HG03139 (cell line): ENCODE measurements at regions not wholly inside any gene's neighbourhood (a gene's known extent, or its start where the extent isn't known, plus 50 kb on each side); places are given as distances from the start of the nearest gene placed in this dataset.
A peak's percentile ranks its signal among the peaks of the same experiment; 100 is the strongest.
"Not testable (repeated sequence)": the region's sequence is repeated elsewhere in the genome, so short reads cannot be mapped to it uniquely, and the experiment has no call there.

Experiments used
- ATAC-seq: cut with Tn5 transposase; IDR thresholded peaks from one replicate; pipeline ENCODE4 v1.9.1; 2021; ENCODE audit not compliant: unreplicated experiment

GRCh38 chr5:131107128-131107527 is 57.9 kb downstream of the HINT1 start:
- no peak for ATAC-seq

DNA sequence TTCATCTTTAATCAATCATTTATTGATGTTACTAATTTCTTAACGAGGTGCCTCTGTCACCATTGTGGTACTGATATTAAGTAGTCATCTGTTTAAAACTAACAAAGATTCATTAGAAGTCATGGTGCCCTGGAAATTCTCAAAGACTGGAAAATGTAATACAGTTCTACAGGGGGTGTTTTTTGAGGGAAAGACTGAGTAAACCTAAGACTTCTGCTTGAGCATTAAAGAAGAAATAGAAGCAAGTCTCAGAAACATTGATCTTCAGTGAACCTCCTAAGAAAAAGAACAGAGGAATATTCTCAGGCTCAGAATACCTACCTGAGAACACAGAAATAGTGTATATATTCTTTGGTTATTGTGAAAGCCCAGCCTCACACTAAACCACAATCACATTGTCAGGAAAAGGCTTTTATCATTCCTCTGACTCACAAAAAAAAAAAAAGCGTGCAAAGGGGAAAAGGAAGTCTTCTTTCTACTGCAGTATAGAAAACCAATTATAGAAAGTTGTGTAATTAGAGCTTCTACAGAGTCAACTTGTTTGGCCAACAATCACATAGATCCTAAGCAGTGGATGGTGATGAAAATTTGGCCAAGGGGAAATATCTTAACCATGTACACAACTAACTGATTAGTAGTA is 60.8 kb downstream of the HINT1 start:
- ATAC-seq = no peak

DNA sequence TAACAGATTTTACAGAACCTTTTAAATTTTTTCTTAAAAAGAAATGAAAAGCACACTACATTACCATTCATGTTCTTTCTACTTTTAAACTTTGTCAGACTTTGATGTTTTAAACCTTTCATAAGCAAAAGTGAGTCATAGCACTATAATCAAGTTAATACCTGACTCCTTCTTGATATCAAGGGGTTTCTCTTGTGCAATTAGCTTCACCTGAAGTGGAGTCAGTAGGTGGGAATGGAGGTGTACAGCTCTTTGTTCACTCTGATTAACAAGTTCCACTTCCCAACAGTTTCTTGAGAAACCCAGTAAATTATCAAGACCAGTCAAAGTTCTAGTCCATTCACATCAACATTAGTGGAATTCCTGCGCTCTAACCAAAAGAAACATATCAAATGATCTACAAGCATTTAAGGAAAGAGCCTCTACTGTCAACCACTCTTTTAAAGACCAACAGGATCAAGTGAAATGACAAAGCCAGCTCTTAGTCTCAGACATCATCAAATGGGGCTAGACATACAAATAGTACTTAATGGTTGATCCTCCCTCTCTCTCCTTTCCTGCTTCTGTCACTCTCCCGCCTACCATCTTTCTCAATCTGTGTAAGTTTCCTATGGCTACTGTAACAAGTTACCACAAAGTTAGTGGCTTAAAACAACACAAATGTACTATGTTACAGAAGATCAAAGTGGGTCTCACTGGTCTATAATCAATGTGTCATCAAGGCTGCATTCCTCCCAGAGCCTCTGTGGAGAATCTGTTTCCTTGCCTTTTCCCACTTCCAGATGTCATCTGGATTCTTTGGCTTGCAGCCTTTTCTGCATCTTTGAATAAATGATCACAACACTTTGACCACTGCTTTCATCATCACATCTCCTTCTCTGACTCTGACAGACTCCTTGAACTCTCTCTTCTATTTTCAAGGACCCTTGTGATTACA is 68.0 kb downstream of the HINT1 start:
- ATAC-seq = no peak

- ATAC-seq = not testable (repeated sequence)
Measured at GRCh38 chr5:131095561-131095960, 69.5 kb downstream of the HINT1 start.

- ATAC-seq = no peak
Measured at GRCh38 chr5:131084436-131084835, 80.6 kb downstream of the HINT1 start.

DNA sequence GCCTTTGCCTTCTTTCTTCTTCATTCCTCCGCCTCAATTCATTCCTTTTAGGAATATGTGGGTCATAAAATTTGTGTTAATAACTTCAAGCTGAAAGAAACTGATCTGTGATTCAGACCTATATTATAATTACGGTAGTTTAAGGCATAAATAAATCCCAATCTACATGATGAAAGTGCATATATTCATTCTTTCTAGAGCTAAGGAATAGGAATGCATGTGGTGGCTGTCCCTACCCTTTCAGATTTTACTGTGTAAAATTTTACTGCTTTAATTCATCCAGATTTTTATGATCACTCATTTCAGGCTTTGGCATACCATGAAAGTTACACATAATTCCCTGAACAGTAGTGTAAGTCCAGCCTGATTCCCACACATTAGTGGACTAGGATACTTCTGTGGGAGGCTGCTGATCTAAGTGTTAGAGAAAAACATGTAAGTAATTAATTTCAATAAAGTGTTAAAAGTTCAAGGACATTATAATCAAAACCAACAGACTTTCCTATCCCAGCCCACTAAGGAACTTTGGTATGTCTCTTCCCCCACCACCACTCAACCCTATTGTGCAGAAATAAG is 83.1 kb downstream of the HINT1 start:
- no peak for ATAC-seq

GRCh38 chr5:131081374-131081773 is 83.7 kb downstream of the HINT1 start:
- ATAC-seq = no peak

GRCh38 chr5:131079232-131079631 is 85.8 kb downstream of the HINT1 start:
- ATAC-seq = no peak

DNA sequence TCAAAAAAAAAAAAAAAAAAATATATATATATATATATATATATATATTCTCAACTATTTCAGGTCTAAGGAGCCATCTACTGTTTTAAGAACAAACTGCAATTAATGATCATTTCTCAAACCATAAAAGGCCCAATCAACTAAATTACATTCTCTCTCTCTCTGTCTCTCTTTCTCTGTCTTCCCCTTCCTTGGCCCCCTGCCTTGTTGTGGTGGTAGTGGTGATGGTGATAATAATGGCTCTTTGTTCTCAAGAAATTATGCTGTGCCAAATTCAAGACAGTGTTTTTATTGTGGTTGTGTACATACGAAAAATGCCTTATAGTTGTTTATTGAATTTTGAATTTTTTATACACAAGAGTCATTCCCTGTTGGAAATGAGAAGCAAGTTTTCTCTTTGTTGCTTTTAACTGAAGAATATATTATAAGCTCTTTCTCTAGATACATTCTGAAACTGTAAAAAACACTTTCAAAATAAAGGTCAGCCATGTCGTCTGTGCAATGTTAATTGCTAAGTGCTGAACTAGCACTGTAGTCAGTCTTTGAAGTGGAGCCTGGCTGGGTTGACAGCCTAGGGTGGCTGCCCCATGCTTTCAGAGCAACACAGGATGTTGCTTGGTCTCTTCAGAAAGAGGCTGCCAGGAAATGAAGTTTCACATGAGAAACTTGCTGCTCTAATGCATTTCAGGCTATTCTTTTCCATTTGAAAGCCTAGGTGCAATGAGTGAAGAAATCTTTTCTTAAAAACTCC is 96.0 kb downstream of the HINT1 start:
- ATAC-seq = peak; percentile 93

GRCh38 chr5:131068076-131068475 is 97.0 kb downstream of the HINT1 start:
- no peak for ATAC-seq

- ATAC-seq = no peak
Measured at GRCh38 chr5:131067636-131068035, 97.4 kb downstream of the HINT1 start.

DNA sequence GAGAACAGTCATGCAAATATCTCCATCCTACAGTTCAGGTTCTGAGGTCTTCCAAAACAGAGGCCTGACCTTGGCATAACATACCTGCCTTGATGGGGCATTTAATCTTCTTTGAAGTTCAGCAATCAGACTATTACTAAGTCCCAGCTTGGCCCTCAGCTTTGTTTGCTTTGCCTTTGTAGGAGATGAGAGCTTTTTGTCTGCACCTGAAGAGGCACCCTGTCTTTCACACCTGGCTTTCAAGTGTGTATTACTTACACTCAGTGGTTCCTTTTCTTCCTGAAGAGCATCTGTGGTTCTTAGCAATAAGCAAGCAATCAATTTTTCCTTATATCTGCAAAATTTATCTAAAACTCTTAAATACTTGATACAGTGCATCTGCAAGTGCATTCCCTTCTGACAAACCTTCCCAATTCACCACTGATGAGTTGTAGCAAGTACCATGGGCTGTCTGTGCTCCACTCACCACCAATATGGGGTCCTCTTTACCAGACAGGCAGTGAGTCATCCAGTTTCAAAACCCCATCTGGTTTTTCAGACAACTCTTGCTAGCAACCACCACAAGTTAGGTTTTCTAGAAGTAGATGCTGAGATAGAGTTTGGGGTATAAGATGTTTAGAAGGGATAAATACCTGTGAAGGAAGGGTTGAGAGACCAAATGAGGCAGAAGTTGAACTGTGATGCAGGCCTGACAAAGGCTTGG is 100.2 kb downstream of the HINT1 start:
- no peak for ATAC-seq

DNA sequence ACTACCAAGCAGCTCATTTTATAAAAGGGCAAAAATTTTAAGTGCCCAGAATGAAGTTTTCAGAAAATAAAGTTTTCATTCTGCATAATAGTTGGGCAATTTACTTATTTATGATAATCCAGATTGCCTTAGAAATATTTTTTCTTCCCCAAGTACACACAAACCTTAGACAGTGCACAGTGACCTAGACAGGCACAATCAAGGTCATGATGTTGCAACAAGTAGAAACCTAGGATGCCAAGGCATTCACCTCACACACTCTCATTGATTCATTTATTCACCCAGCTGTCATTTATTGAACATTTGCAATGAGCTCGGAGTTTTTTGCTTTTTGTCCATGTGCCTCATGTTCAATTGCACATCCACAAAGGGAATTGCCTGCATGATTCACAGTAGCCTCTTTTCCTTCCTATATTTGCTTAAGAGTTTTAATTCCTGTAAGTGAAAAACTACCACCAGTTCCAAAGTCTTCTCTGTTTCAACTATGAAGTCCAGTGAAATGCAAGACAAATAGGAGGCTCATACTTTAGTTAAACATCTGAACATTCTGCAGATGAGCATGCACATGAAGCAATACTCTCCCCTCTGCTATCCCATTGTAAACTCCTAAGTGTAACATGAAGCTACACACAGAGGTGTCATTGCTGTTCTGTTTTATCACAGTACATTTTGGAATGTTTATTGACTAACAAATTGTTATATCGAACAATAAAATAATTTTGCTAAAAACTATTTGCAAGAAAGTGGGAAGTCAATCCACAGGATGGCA is 122.9 kb downstream of the HINT1 start:
- ATAC-seq = no peak

DNA sequence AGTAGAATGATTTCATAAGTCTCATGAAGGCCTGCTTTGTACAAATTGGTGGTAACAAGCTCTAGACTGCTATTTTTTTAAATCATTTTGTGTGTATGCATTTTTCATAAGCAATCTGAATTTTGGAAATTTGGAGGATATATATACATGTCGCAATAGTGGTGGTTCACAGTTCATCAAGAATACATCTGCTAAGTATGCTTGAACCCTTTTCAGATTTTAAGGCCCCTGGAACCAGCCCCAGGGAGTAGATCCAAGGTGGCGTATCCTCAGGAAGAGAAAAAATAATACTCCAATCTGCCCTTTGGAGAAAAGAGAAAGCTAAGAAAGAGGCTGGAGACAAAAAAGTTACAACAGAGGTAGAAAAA is 141.6 kb downstream of the HINT1 start:
- no peak for ATAC-seq

DNA sequence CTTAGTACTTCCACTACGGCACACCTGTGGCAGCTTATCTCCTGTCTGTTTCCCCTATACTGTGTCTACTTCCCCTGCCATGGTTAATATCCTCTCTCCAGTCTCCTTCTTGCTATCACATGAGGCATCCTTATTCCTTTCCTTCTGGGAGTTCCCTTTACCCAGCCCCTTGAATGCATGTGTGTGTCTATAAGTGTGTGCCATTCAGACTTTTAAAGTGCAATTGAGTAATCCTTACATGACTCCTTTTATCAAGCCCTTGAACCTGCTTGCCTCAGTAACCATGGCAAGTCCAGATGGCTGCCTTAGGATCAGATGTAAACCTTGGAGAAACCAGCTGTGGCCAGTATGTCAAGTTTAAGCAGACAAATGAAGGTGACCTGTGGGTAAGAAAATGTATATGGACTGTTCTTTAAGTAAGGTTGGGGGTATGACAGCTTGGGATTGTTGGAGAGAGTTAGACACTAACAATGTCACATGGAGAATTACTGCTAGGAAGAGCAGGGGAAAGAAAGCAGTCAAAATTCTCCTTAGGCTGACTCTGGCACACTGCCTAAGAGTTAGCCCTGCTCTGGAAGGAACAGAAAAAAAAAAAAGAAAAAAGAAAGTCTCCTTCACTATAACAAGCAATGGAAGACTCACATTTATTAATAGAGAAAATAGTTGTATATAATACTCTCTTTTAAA is 142.1 kb downstream of the HINT1 start:
- no peak for ATAC-seq

- ATAC-seq = no peak
Measured at GRCh38 chr5:131021646-131022045, 143.4 kb downstream of the HINT1 start.

DNA sequence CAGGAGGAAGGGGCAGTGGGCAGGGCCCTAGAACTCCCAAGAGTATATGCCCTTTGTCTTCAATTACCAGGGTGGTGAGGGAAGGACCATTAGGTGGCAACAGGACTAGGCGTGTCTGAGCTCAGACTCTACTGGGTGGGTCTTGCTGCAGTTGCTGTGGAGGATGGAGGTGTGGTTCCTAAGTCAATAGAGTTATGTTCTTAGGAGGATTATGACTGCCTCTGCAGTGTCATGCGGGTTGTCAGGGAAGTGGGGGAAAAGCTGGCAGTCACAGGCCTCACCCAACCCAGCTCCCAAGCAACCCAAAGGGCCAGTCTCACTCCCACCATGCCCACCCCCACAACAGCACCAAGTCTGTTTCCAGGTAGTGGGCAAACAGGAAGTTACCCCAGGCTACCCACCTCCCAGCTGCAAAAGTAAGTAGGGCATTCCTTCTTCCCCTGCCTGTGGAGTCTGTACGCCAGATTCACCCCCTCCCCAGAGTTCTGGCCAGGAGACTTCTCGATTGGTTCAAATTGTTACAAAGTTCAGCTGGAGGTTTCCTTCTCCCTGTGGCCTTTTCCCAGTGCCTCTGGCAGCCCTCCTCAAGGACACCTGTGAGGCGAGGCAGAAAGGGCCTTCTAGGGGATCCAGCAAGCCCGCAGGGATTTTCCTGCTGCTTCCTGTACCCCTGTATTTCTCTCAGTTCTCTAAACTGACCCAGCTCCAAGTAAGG is 145.3 kb downstream of the HINT1 start:
- ATAC-seq = no peak

- ATAC-seq = no peak
Measured at GRCh38 chr5:131019111-131019510, 145.9 kb downstream of the HINT1 start.

GRCh38 chr5:131008329-131008728 is 156.7 kb downstream of the HINT1 start:
- ATAC-seq = no peak
